ENCODE measurements at regions not wholly inside any gene's neighbourhood (a gene's known extent, or its start where the extent isn't known, plus 50 kb on each side); places are given as distances from the start of the nearest gene placed in this dataset.

DNA sequence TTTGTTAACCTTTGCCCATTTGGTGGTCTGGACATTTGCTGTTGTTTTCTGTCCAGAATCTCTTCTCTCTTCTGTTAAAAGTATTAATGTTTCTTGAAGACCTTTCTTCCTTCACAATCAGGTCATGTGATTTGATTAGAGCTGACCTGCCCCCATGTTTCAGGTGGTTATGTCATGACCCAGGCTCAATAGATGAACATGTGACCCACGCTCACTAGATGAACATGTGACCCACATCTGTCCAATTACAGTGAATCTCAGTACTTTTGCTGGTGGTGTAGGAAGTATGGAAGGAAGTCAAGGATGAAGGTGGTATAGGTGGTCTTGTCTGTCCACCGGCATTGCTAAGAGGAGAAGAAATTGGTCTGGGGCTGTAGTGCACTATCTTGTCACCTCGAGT is 289.1 kb upstream of the JAG1 start:
- H3K4me2 ChIP-seq (ENCODE audit: low read depth, low read length, poor library complexity, severe bottlenecking), result no peak overlapping the region
- H2AFZ ChIP-seq (ENCODE audit: low read length), result no peak overlapping the region
- H3F3A ChIP-seq (ENCODE audit: low read depth), result no peaks in the 10 kb centered on the region

DNA sequence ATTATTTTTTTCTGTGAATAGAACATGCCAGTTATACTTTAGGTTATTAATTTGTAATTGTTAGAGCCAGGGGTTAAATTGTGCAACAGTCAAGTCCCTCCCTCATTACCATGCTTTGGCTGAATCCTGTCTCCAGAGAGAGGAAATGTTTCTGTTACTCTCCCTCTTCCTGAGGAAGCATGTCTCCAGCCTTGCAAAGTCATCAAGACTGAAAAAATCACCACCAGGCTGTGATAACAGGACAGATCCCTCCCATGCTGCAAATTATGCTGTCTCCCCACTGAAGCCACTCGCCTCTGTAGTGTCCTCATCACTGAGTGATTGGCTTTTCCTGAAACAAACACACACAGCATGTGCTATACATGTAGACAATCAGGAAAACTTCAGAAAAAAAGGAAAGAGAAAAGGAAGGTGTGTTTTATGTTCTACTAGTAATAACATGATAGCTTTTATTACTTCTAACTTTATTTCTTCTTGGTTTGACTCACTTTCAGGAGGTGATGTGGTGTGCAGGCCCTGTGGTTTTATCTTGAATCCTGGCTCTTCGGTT is 290.0 kb upstream of the JAG1 start:
- Histone ChIP-seq H2AFZ (ENCODE audit: low read length) (no peak overlapping the region), H3K4me3 (ENCODE audit: low read length, poor library complexity, severe bottlenecking) (no peak overlapping the region), H3K9ac (ENCODE audit: low read depth, low read length, poor library complexity, severe bottlenecking) (no peak overlapping the region), H3F3A (ENCODE audit: low read depth) (no peaks in the 10 kb centered on the region), H3K4me1 (ENCODE audit: insufficient read depth, low read length, poor library complexity, severe bottlenecking) (no peaks in the 10 kb centered on the region), H3K79me2 (ENCODE audit: insufficient read depth, low read length) (no peaks in the 10 kb centered on the region), H4K20me1 (ENCODE audit: insufficient read depth, low read length, poor library complexity, severe bottlenecking) (no peaks in the 10 kb centered on the region), H3K4me2 (ENCODE audit: low read depth, low read length, poor library complexity, severe bottlenecking) (no peak overlapping the region), H3K36me3 (ENCODE audit: insufficient read depth, low read length) (no peaks in the 10 kb centered on the region), H3K27me3 (ENCODE audit: insufficient read depth, low read length, poor library complexity, severe bottlenecking) (no peaks in the 10 kb centered on the region), H3K9me2 (replicated peaks; ENCODE audit: low read depth, low read length) (no peaks in the 10 kb centered on the region), H3K9me3 (ENCODE audit: insufficient read depth, low read depth, low read length) (no peaks in the 10 kb centered on the region)
- no peak for TF ChIP-seq CTCF (conservative IDR thresholded peaks at IDR 0.05; ENCODE audit: low read length)
- TF ChIP-seq EZH2phosphoT487 (IDR thresholded peaks at IDR 0.05; ENCODE audit: borderline replicate concordance), result no peak

More for the DNA sequence above, 289.1 kb upstream of the JAG1 start:
- Histone ChIP-seq H3K79me2 (ENCODE audit: insufficient read depth, low read length) (no peaks in the 10 kb centered on the region), H3K9ac (ENCODE audit: low read depth, low read length, poor library complexity, severe bottlenecking) (no peak overlapping the region), H4K20me1 (ENCODE audit: insufficient read depth, low read length, poor library complexity, severe bottlenecking) (no peaks in the 10 kb centered on the region), H3K9me3 (ENCODE audit: insufficient read depth, low read depth, low read length) (no peaks in the 10 kb centered on the region), H3K27me3 (ENCODE audit: insufficient read depth, low read length, poor library complexity, severe bottlenecking) (no peaks in the 10 kb centered on the region), H3K36me3 (ENCODE audit: insufficient read depth, low read length) (no peaks in the 10 kb centered on the region), H3K4me1 (ENCODE audit: insufficient read depth, low read length, poor library complexity, severe bottlenecking) (no peaks in the 10 kb centered on the region), H3K4me3 (ENCODE audit: low read length, poor library complexity, severe bottlenecking) (no peak overlapping the region), H3K9me2 (replicated peaks; ENCODE audit: low read depth, low read length) (no peaks in the 10 kb centered on the region)
- TF ChIP-seq CTCF (conservative IDR thresholded peaks at IDR 0.05; ENCODE audit: low read length) (no peak), EZH2phosphoT487 (IDR thresholded peaks at IDR 0.05; ENCODE audit: borderline replicate concordance) (no peak)

GRCh38 chr20:10965936-10966470 is 292.2 kb upstream of the JAG1 start:
- no peaks in the 10 kb centered on the region for H3K9me3 ChIP-seq (ENCODE audit: insufficient read depth, low read depth, low read length)
- H2AFZ ChIP-seq (ENCODE audit: low read length), result no peak overlapping the region
- no peak overlapping the region for H3K4me2 ChIP-seq (ENCODE audit: low read depth, low read length, poor library complexity, severe bottlenecking)
- H3K4me1 ChIP-seq (ENCODE audit: insufficient read depth, low read length, poor library complexity, severe bottlenecking), result no peaks in the 10 kb centered on the region
- TF ChIP-seq EZH2phosphoT487 (IDR thresholded peaks at IDR 0.05; ENCODE audit: borderline replicate concordance) (no peak), CTCF (conservative IDR thresholded peaks at IDR 0.05; ENCODE audit: low read length) (no peak)
- H3K9me2 ChIP-seq (replicated peaks; ENCODE audit: low read depth, low read length), result no peaks in the 10 kb centered on the region
- no peaks in the 10 kb centered on the region for H3K79me2 ChIP-seq (ENCODE audit: insufficient read depth, low read length)
- H3K36me3 ChIP-seq (ENCODE audit: insufficient read depth, low read length), result no peaks in the 10 kb centered on the region
- H4K20me1 ChIP-seq (ENCODE audit: insufficient read depth, low read length, poor library complexity, severe bottlenecking), result no peaks in the 10 kb centered on the region
- no peak overlapping the region for H3K9ac ChIP-seq (ENCODE audit: low read depth, low read length, poor library complexity, severe bottlenecking)
- no peaks in the 10 kb centered on the region for H3F3A ChIP-seq (ENCODE audit: low read depth)
- no peaks in the 10 kb centered on the region for H3K27me3 ChIP-seq (ENCODE audit: insufficient read depth, low read length, poor library complexity, severe bottlenecking)
- no peak overlapping the region for H3K4me3 ChIP-seq (ENCODE audit: low read length, poor library complexity, severe bottlenecking)
